ENCODE measurements at regions not wholly inside any gene's neighbourhood (a gene's known extent, or its start where the extent isn't known, plus 50 kb on each side); places are given as distances from the start of the nearest gene placed in this dataset.

DNA sequence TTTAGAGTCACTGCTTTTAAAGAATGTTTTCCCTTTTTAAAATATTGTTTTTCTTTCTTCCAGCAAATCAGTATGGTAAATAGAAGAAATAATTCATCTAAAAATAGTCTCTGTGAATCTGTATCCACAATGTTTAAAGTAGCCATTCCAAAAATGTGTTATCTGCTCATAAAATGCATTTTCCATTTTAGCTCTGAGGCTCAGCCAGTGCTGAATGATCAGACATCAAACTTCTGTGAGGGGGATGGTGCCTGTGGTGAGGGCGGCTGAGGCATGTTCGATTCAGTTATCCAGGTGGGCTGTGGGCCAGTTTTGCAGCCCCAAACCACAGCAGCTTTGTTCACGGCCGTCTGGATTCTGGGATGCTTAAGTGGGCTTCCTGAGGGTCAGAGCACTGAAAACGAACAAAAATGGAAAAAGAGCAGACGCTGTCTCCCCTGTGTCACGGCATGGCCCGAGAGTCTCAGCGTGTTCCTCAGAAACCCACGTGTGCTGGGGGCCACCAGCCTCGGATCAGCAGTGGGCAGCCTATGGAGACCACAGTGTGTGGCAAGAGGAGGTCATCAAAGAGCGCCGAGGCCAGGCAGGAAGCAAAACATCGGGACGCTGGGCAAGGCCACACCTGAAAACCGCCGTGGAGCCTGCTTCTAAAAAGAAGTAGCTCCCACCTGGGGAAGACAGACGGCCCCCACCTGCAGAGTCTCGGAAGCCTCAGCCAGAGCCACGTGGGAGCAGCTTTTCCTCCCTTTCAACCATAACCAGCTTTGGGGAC is 134.9 kb upstream of the THBS2 start:
- 36 to 72% methylated on average over 2 to 15 of the region's 20 CpGs for WGBS, 2 donors (ENCODE audit: low coverage in 1 of 2)
- ATAC-seq = no peak
- H3K9me3 ChIP-seq = no peaks in the 10 kb centered on the region
- no peaks in the 10 kb centered on the region for H3K27me3 ChIP-seq
- H3K4me3 ChIP-seq = no peak overlapping the region
- H3K36me3 ChIP-seq = no peaks in the 10 kb centered on the region
- no peak overlapping the region for H3K27ac ChIP-seq
- TF ChIP-seq POLR2A (IDR thresholded peaks at IDR 0.05) (no peak), EP300 (IDR thresholded peaks at IDR 0.05) (no peak), POLR2AphosphoS5 (IDR thresholded peaks at IDR 0.05) (no peak)
- TF ChIP-seq, protein P1, sequence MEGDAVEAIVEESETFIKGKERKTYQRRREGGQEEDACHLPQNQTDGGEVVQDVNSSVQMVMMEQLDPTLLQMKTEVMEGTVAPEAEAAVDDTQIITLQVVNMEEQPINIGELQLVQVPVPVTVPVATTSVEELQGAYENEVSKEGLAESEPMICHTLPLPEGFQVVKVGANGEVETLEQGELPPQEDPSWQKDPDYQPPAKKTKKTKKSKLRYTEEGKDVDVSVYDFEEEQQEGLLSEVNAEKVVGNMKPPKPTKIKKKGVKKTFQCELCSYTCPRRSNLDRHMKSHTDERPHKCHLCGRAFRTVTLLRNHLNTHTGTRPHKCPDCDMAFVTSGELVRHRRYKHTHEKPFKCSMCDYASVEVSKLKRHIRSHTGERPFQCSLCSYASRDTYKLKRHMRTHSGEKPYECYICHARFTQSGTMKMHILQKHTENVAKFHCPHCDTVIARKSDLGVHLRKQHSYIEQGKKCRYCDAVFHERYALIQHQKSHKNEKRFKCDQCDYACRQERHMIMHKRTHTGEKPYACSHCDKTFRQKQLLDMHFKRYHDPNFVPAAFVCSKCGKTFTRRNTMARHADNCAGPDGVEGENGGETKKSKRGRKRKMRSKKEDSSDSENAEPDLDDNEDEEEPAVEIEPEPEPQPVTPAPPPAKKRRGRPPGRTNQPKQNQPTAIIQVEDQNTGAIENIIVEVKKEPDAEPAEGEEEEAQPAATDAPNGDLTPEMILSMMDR (IDR thresholded peaks at IDR 0.05) = no peak
- H3K4me1 ChIP-seq = peaks cover 0 to 18% (median 0%) of the 10 kb centered on the region in 3 donors

- no peak overlapping the region for H3K27ac ChIP-seq
- H3K27me3 ChIP-seq = no peaks in the 10 kb centered on the region
- 84 to 93% methylated on average over 3 to 9 of the region's 9 CpGs for WGBS, 2 donors (ENCODE audit: low coverage in 1 of 2)
- ATAC-seq = no peak
- no peaks in the 10 kb centered on the region for H3K36me3 ChIP-seq
- H3K9me3 ChIP-seq = no peaks in the 10 kb centered on the region
- no peak for TF ChIP-seq EP300 (IDR thresholded peaks at IDR 0.05)
- no peak for TF ChIP-seq POLR2AphosphoS5 (IDR thresholded peaks at IDR 0.05)
- TF ChIP-seq POLR2A (IDR thresholded peaks at IDR 0.05) = no peak
- TF ChIP-seq, protein P1 (IDR thresholded peaks at IDR 0.05) = no peak
- H3K4me3 ChIP-seq = no peak overlapping the region
- H3K4me1 ChIP-seq = peaks cover 0 to 18% (median 0%) of the 10 kb centered on the region in 3 donors
Observed at GRCh38 chr6:169387809-169388383, 134.2 kb upstream of the THBS2 start.

DNA sequence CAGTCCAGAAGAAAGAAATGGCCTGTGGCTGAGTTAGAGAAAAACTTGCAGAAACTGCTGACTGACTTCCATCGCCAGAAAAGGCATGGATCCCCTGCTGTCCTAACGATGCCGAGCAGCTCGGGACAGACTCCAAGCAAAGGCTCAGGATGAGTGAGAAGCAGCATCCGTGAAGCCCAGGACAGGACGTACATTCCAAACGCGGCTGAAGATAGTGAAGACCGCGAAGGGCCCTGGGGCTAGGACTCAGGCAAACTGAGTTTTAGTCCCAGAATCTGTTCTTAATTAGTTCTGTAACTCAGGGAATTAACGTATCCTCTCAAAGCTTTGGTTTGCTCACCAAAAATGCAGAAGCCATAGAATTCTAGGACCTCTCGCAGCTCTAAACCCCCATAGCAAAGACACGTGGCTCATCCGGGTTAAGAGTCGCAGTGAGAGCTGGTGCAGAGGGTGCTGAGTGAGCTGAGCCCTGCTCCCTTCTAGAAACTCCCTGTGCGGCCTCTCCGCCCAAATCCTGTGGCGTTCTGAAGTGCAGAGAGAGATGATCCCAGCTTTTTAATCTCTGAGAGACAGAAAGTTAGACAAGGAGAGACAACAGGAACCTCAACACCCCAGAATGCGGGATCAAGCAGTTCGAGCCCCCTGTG is 132.9 kb upstream of the THBS2 start:
- H3K36me3 ChIP-seq = no peaks in the 10 kb centered on the region
- no peaks in the 10 kb centered on the region for H3K27me3 ChIP-seq
- TF ChIP-seq POLR2AphosphoS5 (IDR thresholded peaks at IDR 0.05) (no peak), POLR2A (IDR thresholded peaks at IDR 0.05) (no peak), EP300 (IDR thresholded peaks at IDR 0.05) (no peak)
- TF ChIP-seq, protein P1 (IDR thresholded peaks at IDR 0.05) = no peak
- peaks cover 0 to 18% (median 0%) of the 10 kb centered on the region in 3 donors for H3K4me1 ChIP-seq
- no peak overlapping the region for H3K27ac ChIP-seq
- no peak for ATAC-seq
- H3K4me3 ChIP-seq = no peak overlapping the region
- H3K9me3 ChIP-seq = no peaks in the 10 kb centered on the region
- 49 to 56% methylated on average over 10 to 18 of the region's 20 CpGs for WGBS, 2 donors (ENCODE audit: low coverage in 1 of 2)

GRCh38 chr6:169385237-169385880 is 131.7 kb upstream of the THBS2 start:
- Histone ChIP-seq H3K27me3 (no peaks in the 10 kb centered on the region), H3K27ac (no peak overlapping the region), H3K9me3 (no peaks in the 10 kb centered on the region), H3K4me3 (no peak overlapping the region), H3K36me3 (no peaks in the 10 kb centered on the region), H3K4me1 (peaks cover 0 to 18% (median 0%) of the 10 kb centered on the region in 3 donors)
- ATAC-seq = no peak
- TF ChIP-seq, protein P1 (IDR thresholded peaks at IDR 0.05) = no peak
- TF ChIP-seq POLR2AphosphoS5 (IDR thresholded peaks at IDR 0.05) (no peak), POLR2A (IDR thresholded peaks at IDR 0.05) (no peak), EP300 (IDR thresholded peaks at IDR 0.05) (no peak)
- WGBS, 2 donors (ENCODE audit: low coverage in 1 of 2) = 88 to 98% methylated on average over 7 to 9 of the region's 9 CpGs
